Endothelial cell of umbilical vein (primary cell): ENCODE measurements at regions not wholly inside any gene's neighbourhood (a gene's known extent, or its start where the extent isn't known, plus 50 kb on each side); places are given as distances from the start of the nearest gene placed in this dataset.
A peak's percentile ranks its signal among the peaks of the same experiment; 100 is the strongest.

ENCODE experiments used
- BruUV-seq: library from RNA; stranded (reverse); fragments of 400-500 nt; replicated peaks from 2 replicates; lab custom pipeline; 2021; lab: Mats Ljungman, UMichigan
- CTCF ChIA-PET: fragments of 300-600, 350-600 bp; sonication (Branson Sonifier 250); formaldehyde crosslinking; loops from one replicate; lab custom pipeline; 2021; ENCODE audit warnings: antibody characterized with exemption, inconsistent platforms; lab: Charles Lee
- POLR2A ChIA-PET: fragments of 300-600, 350-600 bp; sonication (Branson Sonifier 250); formaldehyde crosslinking; loops from one replicate; lab custom pipeline; 2021; ENCODE audit warnings: antibody characterized with exemption, inconsistent platforms; lab: Charles Lee
- DNase-seq: peaks from one replicate; pipeline ENCODE4 v3.0.0-alpha.2; 2011; ENCODE audit warnings: low read depth, low spot score
- FAIRE-seq: peaks from 2 replicates; lab custom pipeline; 2011; peaks lifted over from hg19 to GRCh38; lab: Jason Lieb, UNC
- H2AFZ ChIP-seq: 2 replicates; pipeline ENCODE4 v1.6.0; 2012; ENCODE audit warnings: low read depth, low read length, control low read depth, inconsistent platforms
- H3K27ac ChIP-seq: 2 replicates; pipeline ENCODE4 v1.5.1; 2011; ENCODE audit warnings: low read depth, mild to moderate bottlenecking, control low read depth, low read length, moderate library complexity; ENCODE audit not compliant: insufficient read depth
- H3K27me3 ChIP-seq, 2 experiments: 2 replicates each; pipeline versions ENCODE4 v1.6.0 to v1.6.1; 2011; ENCODE audit warnings: low read length in 2 of 2, mixed read lengths in 1 of 2; ENCODE audit not compliant: control insufficient read depth in 2 of 2, insufficient read depth in 2 of 2
- H3K36me3 ChIP-seq, 2 experiments: 2 replicates in 1 of 2; 3 replicates in 1 of 2; pipeline ENCODE4 v1.5.1; 2011; ENCODE audit warnings: low read length in 2 of 2, mild to moderate bottlenecking in 1 of 2, moderate library complexity in 1 of 2; ENCODE audit not compliant: control insufficient read depth in 2 of 2, insufficient read depth in 2 of 2; ENCODE audit errors: extremely low read depth in 1 of 2
- H3K4me1 ChIP-seq: 3 replicates; pipeline ENCODE4 v1.5.1; 2011; ENCODE audit warnings: mild to moderate bottlenecking, low read length; ENCODE audit not compliant: control insufficient read depth, insufficient read depth; ENCODE audit errors: extremely low read depth
- H3K4me2 ChIP-seq: 2 replicates; pipeline ENCODE4 v1.6.1; 2011; ENCODE audit warnings: low read length, control low read depth, mixed read lengths; ENCODE audit not compliant: insufficient read depth
- H3K4me3 ChIP-seq, 3 experiments: fragments of 200-600 bp in 1 of 3; sonication (generic), shearing (Covaris generic) in 1 of 3; replicated peaks in 1 of 3; 2 replicates each; pipeline ENCODE4 v1.5.1; 2011 to 2016; ENCODE audit warnings: control low read depth in 3 of 3, low read length in 3 of 3, mild to moderate bottlenecking in 2 of 3, inconsistent platforms in 1 of 3, low read depth in 1 of 3, moderate library complexity in 1 of 3; ENCODE audit not compliant: insufficient read depth in 1 of 3
- H3K79me2 ChIP-seq: 2 replicates; pipeline ENCODE4 v1.6.0; 2012; ENCODE audit warnings: low read length, inconsistent platforms; ENCODE audit not compliant: control insufficient read depth, insufficient read depth
- H3K9ac ChIP-seq: replicated peaks from 2 replicates; pipeline ENCODE3; 2011; ENCODE audit warnings: low read length, control low read depth; ENCODE audit not compliant: insufficient read depth; ENCODE audit errors: extremely low read depth
- H3K9me1 ChIP-seq: replicated peaks from 3 replicates; pipeline ENCODE4 v1.6.0; 2011; ENCODE audit warnings: mild to moderate bottlenecking, low read length; ENCODE audit not compliant: control insufficient read depth, insufficient read depth; ENCODE audit errors: extremely low read depth
- H3K9me3 ChIP-seq: replicated peaks from 2 replicates; pipeline ENCODE4 v1.5.1; 2012; ENCODE audit warnings: low read length, inconsistent platforms; ENCODE audit not compliant: control insufficient read depth, insufficient read depth
- H4K20me1 ChIP-seq: replicated peaks from 2 replicates; pipeline ENCODE3; 2011; ENCODE audit warnings: mild to moderate bottlenecking, low read length; ENCODE audit not compliant: control insufficient read depth, insufficient read depth; ENCODE audit errors: extremely low read depth
- CTCF ChIP-seq, 2 donors: IDR thresholded peaks; 1 replicate in 1 of 2; 2 replicates in 1 of 2; pipeline ENCODE4 v1.5.1; 2011; ENCODE audit warnings: low read length in 2 of 2, mild to moderate bottlenecking in 2 of 2, moderate library complexity in 2 of 2, control low read depth in 1 of 2, inconsistent platforms in 1 of 2, low read depth in 1 of 2; ENCODE audit not compliant: insufficient read depth in 1 of 2; ENCODE audit errors: extremely low read depth in 1 of 2
- EZH2 ChIP-seq: IDR thresholded peaks from 2 replicates; pipeline ENCODE4 v1.6.1; 2012; ENCODE audit warnings: borderline replicate concordance, low read depth, mild to moderate bottlenecking, moderate library complexity, low read length, inconsistent platforms; ENCODE audit not compliant: severe bottlenecking
- FOS ChIP-seq: IDR thresholded peaks from 2 replicates; pipeline ENCODE4 v1.6.1; 2011; ENCODE audit warnings: mild to moderate bottlenecking, low read length, moderate library complexity, borderline replicate concordance; ENCODE audit not compliant: insufficient read depth
- GATA2 ChIP-seq: IDR thresholded peaks from 2 replicates; pipeline ENCODE4 v1.7.0; 2011; ENCODE audit warnings: low read depth, mild to moderate bottlenecking, moderate library complexity, mixed read lengths, low read length; ENCODE audit not compliant: insufficient read length, insufficient read depth
- JUN ChIP-seq: IDR thresholded peaks from 2 replicates; pipeline ENCODE4 v1.6.1; 2011; ENCODE audit warnings: borderline replicate concordance, low read depth; ENCODE audit not compliant: insufficient read length, insufficient read depth
- MAX ChIP-seq: IDR thresholded peaks from 2 replicates; pipeline ENCODE4 v1.6.1; 2011; ENCODE audit not compliant: insufficient read depth, insufficient read length
- MYC ChIP-seq: IDR thresholded peaks from one replicate; pipeline ENCODE4 v1.6.1; 2011; ENCODE audit warnings: mild to moderate bottlenecking, low read depth, low read length
- POLR2A ChIP-seq: IDR thresholded peaks from 2 replicates; pipeline ENCODE4 v1.6.1; 2012; ENCODE audit warnings: low read depth, mild to moderate bottlenecking, control low read depth, low read length
- POLR2AphosphoS5 ChIP-seq: IDR thresholded peaks from 2 replicates; pipeline ENCODE4 v1.6.1; 2012; ENCODE audit warnings: low read depth, mild to moderate bottlenecking, control low read depth, low read length, moderate library complexity; ENCODE audit not compliant: insufficient read depth
- dilution Hi-C: fragments of 300-500 bp; cut with MboI; formaldehyde crosslinking; loops from one replicate; pipeline ENCODE4 v1.15.0; 2019; ENCODE audit warnings: low sequenced_read_pairs; ENCODE audit not compliant: extremely low pct_ligation_motif_present
- intact Hi-C: fragments of 100-400 bp; cut with micrococcal nuclease; formaldehyde crosslinking; loops from one replicate; pipeline ENCODE4 v1.10.0; 2022

- FAIRE-seq (peak; percentile 31), DNase-seq (no peak)
- dilution Hi-C loops (no loop called here), intact Hi-C loops (no loop called here)
- ChIA-PET CTCF (interaction anchor here (0.9 to 1.1 kb wide), 4 partner anchors 9 to 16 kb away, joined by 3 to 4 read pairs (median 4); no protein-coding TSS in a partner anchor), POLR2A (no interaction called here)
- no peaks in the 10 kb centered on the region for H3K9me1 ChIP-seq
- peaks cover 2% of the 10 kb centered on the region for H3K4me1 ChIP-seq
- H3K27me3 ChIP-seq, result no peaks in the 10 kb centered on the region
- no peaks in the 10 kb centered on the region for H4K20me1 ChIP-seq
- no peaks in the 10 kb centered on the region for H3K79me2 ChIP-seq
- no peak overlapping the region for H3K4me3 ChIP-seq
- H3K36me3 ChIP-seq, result no peaks in the 10 kb centered on the region
- no peaks in the 10 kb centered on the region for H3K9me3 ChIP-seq
- H3K4me2 ChIP-seq, result no peak overlapping the region
- TF ChIP-seq GATA2 (no peak), MYC (no peak), CTCF (IDR thresholded peaks at IDR 0.05; ENCODE audit: extremely low read depth in 1 of 2, insufficient read depth in 1 of 2, low read depth in 1 of 2, low read length in 2 of 2) (no peak), POLR2A (no peak), MAX (no peak), POLR2AphosphoS5 (no peak), EZH2 (no peak), JUN (no peak), FOS (no peak)
- no peak overlapping the region for H3K9ac ChIP-seq
- no peak overlapping the region for H3K27ac ChIP-seq
- H2AFZ ChIP-seq, result no peak overlapping the region
- BruUV-seq, result no TSS peak
Observed at GRCh38 chr1:82901561-82901960, 1097.4 kb downstream of the TTLL7 start.
